Ishikawa (cell line): ENCODE measurements at regions not wholly inside any gene's neighbourhood (a gene's known extent, or its start where the extent isn't known, plus 50 kb on each side); places are given as distances from the start of the nearest gene placed in this dataset.

Experiments used
- CEBPB ChIP-seq: IDR thresholded peaks from 2 replicates; pipeline ENCODE4 v1.6.1; 2012
- CREB1 ChIP-seq: IDR thresholded peaks from 2 replicates; pipeline ENCODE4 v1.6.1; 2012; ENCODE audit warnings: low read depth
- EGR1 ChIP-seq: IDR thresholded peaks from 2 replicates; pipeline ENCODE4 v1.6.1; 2012
- EP300 ChIP-seq: IDR thresholded peaks from 2 replicates; pipeline ENCODE4 v1.6.1; 2012; ENCODE audit warnings: borderline replicate concordance
- FOXM1 ChIP-seq: IDR thresholded peaks from 2 replicates; pipeline ENCODE4 v1.6.1; 2012; ENCODE audit warnings: low read depth, borderline replicate concordance
- NFIC ChIP-seq: IDR thresholded peaks from 2 replicates; pipeline ENCODE4 v1.6.1; 2012
- RAD21 ChIP-seq: IDR thresholded peaks from 2 replicates; pipeline ENCODE4 v1.6.1; 2012; ENCODE audit warnings: low read depth
- TAF1 ChIP-seq: IDR thresholded peaks from 2 replicates; pipeline ENCODE4 v1.6.1; 2012; ENCODE audit warnings: low read depth, mild to moderate bottlenecking
- TCF12 ChIP-seq: IDR thresholded peaks from 2 replicates; pipeline ENCODE4 v1.6.1; 2012; ENCODE audit warnings: low read depth
- TEAD4 ChIP-seq: IDR thresholded peaks from 2 replicates; pipeline ENCODE4 v1.6.1; 2012
- YY1 ChIP-seq: IDR thresholded peaks from 2 replicates; pipeline ENCODE4 v1.6.1; 2012; ENCODE audit warnings: low read depth
- ZBTB7A ChIP-seq: IDR thresholded peaks from 2 replicates; pipeline ENCODE4 v1.6.1; 2012; ENCODE audit warnings: low read depth
- TF ChIP-seq, protein P1 (sequence below): IDR thresholded peaks from 2 replicates; pipeline ENCODE4 v1.6.1; 2012; ENCODE audit warnings: low read depth, mild to moderate bottlenecking
- TF ChIP-seq, protein P2 (sequence below): IDR thresholded peaks from 2 replicates; pipeline ENCODE4 v1.6.1; 2012
- TF ChIP-seq, protein P3 (sequence below): IDR thresholded peaks from 2 replicates; pipeline ENCODE4 v1.6.1; 2012

DNA sequence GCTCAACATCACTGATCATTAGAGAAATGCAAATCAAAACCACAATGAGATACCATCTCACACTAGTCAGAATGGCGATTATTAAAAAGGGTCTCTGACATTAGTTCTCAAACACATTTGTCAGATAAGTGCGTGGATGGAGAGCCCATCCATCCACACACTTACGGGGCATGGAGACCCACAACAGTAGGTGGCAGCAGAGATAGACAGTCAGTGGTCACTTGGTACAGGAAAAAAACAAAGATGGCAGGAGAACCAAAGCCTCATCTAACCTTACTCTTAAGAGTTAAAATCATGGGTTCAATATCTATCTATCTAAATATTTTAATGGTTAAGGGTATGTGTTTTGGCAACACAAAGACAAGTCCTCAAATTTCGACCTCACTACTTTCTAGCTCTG is 1378.7 kb upstream of the C9orf72 start:
- TF ChIP-seq TCF12 (no peak), RAD21 (peak; percentile 43), NFIC (no peak), FOXM1 (no peak)
- TF ChIP-seq, protein P1, sequence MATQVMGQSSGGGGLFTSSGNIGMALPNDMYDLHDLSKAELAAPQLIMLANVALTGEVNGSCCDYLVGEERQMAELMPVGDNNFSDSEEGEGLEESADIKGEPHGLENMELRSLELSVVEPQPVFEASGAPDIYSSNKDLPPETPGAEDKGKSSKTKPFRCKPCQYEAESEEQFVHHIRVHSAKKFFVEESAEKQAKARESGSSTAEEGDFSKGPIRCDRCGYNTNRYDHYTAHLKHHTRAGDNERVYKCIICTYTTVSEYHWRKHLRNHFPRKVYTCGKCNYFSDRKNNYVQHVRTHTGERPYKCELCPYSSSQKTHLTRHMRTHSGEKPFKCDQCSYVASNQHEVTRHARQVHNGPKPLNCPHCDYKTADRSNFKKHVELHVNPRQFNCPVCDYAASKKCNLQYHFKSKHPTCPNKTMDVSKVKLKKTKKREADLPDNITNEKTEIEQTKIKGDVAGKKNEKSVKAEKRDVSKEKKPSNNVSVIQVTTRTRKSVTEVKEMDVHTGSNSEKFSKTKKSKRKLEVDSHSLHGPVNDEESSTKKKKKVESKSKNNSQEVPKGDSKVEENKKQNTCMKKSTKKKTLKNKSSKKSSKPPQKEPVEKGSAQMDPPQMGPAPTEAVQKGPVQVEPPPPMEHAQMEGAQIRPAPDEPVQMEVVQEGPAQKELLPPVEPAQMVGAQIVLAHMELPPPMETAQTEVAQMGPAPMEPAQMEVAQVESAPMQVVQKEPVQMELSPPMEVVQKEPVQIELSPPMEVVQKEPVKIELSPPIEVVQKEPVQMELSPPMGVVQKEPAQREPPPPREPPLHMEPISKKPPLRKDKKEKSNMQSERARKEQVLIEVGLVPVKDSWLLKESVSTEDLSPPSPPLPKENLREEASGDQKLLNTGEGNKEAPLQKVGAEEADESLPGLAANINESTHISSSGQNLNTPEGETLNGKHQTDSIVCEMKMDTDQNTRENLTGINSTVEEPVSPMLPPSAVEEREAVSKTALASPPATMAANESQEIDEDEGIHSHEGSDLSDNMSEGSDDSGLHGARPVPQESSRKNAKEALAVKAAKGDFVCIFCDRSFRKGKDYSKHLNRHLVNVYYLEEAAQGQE = no peak

DNA sequence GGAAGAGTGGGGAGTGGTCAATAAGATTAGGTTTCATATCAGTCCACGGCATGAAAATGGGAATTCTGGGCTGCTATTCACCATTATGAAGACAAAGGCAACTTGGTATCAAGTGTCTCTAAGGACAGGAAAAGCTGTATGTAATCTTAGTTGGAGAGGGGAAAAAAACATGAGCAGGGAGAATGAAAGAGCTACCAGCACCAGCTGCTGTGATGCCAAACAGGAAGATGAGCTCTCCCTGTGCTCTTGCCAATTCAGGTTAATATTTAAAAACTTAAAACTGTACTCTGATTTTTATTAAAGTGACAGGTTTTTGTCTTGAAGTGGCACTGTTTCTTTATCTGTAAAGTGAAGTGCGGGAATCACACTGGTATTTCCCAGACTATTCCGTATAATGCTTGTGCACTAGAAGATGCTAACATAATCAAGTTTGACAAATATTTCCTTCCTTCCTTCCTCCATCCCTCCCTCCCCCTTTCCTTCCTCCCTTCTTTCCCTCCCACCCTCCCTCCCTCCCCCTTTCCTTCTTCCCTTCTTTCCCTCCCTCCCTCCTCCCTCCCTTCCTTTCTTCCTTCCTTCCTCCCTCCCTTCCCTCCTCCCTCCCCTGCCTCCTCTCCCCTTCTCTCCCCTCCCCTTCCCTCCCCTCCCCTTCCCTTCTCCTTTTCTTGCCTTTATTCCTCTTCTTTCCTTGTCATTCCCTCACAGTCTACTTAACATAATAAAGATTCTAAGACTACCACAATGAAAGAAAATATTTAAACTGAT is 1383.0 kb upstream of the C9orf72 start:
- TF ChIP-seq, protein P2, sequence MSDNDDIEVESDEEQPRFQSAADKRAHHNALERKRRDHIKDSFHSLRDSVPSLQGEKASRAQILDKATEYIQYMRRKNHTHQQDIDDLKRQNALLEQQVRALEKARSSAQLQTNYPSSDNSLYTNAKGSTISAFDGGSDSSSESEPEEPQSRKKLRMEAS = no peak
- TF ChIP-seq, protein P1 = no peak
- TF ChIP-seq CREB1 (no peak), EGR1 (no peak), RAD21 (no peak), TCF12 (no peak), TAF1 (no peak), TEAD4 (no peak), CEBPB (no peak), YY1 (no peak), NFIC (no peak), EP300 (no peak), FOXM1 (no peak), ZBTB7A (no peak)
- TF ChIP-seq, protein P3, sequence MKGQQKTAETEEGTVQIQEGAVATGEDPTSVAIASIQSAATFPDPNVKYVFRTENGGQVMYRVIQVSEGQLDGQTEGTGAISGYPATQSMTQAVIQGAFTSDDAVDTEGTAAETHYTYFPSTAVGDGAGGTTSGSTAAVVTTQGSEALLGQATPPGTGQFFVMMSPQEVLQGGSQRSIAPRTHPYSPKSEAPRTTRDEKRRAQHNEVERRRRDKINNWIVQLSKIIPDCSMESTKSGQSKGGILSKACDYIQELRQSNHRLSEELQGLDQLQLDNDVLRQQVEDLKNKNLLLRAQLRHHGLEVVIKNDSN = no peak

DNA sequence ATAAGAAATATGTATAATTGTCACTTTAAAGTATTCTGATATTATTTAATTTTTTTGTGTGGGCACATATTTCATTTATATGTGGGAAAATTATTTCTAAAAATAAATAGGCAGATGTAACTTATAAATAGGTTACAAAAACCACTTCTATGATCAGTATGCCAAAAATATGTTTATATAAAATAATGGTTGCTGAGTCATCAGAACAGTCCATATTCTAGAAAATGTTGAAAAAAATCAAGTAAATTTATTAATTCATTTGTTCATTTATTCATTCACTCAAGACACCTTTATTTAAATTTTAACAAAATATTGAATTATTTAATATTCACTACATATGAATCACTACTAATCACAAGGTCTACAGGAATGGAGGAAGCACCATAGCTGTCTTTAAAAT is 1387.3 kb upstream of the C9orf72 start:
- TF ChIP-seq TCF12 (no peak), EP300 (no peak), TEAD4 (no peak), TAF1 (no peak), FOXM1 (no peak), CREB1 (no peak), YY1 (no peak), CEBPB (no peak), ZBTB7A (no peak), EGR1 (no peak), RAD21 (no peak), NFIC (no peak)
- TF ChIP-seq, protein P2 = no peak
- TF ChIP-seq, protein P1 = no peak
- TF ChIP-seq, protein P3 = no peak

DNA sequence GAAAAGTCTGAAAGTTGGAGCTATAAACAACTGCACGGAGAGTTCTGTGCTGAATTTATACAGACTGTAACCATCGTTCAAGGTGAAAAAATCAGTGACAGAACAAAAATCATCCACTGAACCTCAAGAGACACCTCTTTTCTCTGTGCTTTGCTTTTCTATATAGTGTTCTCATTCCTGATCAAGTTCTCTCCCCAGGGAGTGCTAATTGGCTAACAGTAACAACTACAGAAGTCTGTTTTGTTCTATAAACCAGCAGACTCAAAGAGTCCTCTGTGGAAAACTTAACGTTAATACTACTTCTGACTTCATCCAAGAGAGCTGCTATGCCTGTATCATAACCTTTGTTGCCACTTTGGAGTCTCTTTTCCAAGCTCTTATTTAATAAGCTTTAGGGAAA is 1388.3 kb upstream of the C9orf72 start:
- no peak for TF ChIP-seq CEBPB
- no peak for TF ChIP-seq TAF1
- TF ChIP-seq, protein P1 = no peak
- TF ChIP-seq EP300 = no peak
